Activated CD8-positive, alpha-beta memory T cell treated with anti-CD3 and anti-CD28 coated beads for 48 hours (primary cell): ENCODE measurements at regions not wholly inside any gene's neighbourhood (a gene's known extent, or its start where the extent isn't known, plus 50 kb on each side); places are given as distances from the start of the nearest gene placed in this dataset.

Experiments used
- DNase-seq, 3 experiments: peaks; one replicate each; pipeline ENCODE4 v3.0.0-alpha.2; 2020; ENCODE audit warnings: low read depth in 2 of 3, low spot score in 2 of 3

DNA sequence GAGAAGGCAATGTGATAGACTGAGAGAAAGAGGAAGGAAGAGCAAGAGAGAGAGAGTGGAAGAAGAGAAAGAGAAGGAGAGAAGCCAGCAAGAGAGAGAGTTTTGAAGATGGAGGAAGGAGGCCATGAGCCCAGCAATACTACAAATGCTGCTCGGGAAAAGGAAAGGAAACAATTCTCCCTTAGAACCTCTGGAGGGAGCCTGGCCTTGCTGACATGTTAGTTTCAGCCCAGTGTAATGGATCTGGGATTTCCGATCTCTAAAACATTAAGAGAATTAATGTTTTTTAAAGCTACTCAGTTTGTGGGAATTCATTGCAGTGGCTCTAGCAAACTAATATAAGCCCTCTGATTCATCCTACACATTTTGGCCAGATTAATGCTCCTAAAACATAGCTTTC lies 206.8 kb upstream of the MTPN start:
- DNase-seq: no peak

DNA sequence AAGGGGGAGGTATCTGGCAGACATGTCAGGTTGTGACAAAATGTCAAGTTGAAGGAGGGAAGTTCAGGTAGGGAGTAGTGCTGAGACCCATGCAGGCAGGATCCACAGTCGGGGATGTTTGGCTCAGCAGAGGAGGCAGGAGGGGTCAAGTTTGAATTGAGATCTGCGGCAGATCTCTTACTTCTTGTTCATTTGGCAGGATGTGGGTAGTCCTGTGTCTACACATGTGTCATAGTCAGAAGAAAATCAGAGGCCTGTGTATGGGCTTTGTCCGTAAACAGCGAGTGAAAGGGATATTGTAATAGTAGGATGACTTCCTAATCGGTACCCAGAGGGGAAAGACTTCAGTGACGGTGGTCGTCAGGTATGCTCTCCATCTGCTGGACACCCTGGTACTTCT lies 203.8 kb upstream of the MTPN start:
- DNase-seq: no peak

DNA sequence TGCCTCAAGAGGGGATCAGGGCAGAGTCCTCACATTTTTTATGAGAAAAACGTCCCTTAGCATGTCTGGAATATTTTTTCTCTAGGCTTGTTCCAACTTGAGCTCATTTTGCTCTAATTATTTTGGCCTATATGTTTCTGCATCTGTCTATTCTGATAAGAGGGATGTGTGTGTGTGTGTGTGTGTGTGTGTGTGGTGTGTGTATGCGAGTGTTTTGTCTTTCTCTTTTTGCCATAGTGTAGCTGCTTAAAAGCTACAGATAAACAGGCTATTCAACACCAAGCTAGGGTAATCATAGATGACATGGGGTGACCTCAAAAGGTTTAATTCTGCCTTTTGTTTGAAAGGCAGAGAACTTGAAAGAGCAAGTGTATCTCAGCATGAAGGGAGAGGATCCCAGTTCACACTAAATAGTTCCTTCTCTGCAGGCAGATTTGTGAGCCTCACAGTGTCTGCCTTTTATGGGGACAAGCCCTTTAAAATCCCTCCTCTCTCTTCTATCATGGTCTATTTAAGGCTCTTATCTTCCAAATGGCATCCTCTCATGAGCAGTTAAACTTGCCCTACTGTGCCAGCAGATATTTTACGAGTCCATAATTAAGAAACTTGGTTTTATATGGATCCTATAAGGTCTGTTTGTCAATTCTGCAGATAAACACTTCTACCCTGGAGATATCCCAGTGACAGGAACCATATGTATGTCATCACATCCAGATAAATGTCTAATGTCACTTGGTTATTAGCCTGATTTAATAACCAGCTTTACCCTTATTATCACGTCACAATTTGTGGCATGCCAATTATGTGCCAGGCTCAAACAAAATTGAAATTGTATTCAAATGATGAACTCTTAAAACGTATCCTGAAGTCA lies 202.9 kb upstream of the MTPN start:
- no peak for DNase-seq

DNA sequence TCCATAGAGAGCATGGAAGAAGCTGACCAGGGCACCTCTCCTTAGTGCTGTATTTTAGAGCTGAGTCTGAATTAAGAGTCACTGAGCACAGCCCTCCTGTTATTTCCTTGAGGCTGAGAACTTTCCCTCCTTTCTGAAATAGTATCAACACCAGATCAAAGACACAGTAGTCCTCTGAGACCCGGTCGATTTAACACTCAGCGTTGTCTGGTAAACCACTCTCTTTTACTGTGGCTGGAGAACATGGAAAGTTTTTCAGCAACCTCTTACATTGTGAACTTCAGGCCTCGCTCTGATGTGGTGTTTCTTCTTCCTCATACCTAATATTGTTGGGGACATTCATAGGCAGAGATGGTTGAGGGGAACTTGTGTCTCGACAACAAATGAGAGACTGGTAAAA lies 202.0 kb upstream of the MTPN start:
- DNase-seq: no peak

DNA sequence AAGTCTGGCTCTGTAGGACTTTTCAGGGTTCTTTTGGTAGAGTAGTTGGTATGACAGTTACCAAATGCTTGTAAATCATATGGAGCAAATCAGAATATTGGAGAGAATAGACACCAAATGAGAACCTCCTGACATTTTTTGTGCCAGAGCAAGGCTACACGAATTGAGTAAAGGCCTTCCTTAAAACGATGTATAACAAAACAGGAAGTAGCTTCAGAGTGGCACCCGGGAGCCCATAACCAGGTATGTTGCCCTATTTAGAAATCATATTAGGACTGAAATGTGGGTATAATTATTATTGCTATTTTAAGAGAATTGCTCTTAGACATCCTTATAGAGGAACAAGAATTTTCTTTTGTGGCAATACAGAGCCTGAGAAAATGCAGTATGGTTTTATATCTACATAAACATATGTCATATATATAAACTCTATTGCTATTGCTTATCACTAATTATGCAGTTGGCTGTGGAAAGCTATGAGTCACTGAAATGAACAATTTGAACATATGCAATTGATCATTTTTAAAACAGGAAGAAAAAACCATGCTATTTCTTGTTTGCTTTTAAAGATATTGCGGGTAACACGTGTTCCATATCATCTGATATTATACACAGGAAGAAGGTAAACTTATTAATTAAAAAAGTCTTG lies 197.4 kb upstream of the MTPN start:
- DNase-seq: no peak

DNA sequence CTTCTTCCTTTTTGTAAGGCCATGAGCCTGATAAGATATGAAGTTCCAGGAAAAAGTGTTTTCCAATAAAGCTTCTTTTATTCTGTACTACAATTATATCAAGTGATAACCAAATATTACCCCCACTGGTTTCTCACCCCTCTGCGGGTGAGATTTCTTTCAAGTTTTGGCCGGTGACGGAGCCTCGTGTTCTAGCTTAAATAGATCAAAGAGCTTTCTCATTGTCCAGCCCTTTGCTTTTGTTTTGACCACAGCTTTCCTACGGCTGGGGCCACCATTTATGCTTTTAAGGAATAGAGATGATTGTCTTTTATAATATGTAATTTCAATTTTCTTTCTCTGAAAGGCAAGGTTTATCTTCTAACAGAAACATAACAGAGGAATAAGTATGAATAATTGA lies 196.7 kb upstream of the MTPN start:
- DNase-seq: no peak

DNA sequence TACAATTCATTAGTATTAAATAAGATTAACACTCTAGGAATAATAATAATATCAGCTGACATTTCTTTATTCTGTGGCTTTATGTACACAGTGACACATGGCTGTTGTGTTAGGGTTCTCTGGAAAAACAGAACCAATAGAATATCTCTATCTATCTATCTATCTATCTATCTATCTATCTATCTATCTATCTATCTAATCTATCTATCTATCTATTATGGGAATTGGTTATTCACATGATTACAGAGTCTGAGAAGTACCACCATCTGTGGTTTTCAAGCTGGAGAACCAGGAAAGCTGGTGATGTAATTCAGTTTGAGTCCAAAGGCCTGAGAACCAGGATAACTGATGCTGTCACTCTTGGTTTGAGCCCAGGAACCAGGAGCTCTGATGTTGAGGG lies 194.1 kb upstream of the MTPN start:
- DNase-seq: no peak

DNA sequence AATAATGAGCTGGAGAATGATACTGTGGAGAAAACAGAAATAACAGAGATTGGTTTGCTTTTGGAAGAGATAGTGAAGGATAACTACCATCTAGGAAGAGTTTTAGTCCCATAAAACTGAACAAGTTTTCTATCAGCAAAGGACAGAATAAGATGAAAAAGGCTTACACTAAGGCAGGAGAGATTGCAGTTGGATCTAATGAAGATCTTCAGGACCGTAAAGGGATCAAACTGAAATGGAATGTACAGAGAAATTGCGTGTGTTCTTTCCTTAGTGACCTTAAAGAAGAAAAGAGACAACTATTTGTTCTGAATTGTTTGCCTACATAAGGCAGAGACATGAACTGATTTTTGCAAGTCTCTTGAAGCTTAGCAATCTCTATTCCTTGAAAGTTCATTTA lies 191.7 kb upstream of the MTPN start:
- no peak for DNase-seq

DNA sequence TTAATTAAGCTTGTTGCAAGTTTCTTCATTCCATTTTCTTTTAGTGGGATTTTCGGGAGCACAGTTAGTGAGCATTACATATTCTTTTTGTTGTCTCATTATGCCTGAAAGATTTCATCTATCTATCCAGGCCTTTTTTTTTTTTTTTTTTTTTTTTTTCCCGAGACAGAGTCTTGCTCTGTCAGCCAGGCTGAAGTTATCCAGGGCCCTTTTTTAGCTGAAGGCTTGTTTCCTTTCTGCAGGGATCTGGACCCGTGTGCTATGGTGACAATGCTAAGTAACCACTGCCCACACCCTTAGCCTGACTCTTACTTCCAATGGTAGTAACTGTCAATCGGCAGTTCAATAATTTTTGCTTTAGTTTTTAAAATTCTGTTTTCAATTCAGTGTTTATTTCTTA lies 190.8 kb upstream of the MTPN start:
- no peak for DNase-seq

DNA sequence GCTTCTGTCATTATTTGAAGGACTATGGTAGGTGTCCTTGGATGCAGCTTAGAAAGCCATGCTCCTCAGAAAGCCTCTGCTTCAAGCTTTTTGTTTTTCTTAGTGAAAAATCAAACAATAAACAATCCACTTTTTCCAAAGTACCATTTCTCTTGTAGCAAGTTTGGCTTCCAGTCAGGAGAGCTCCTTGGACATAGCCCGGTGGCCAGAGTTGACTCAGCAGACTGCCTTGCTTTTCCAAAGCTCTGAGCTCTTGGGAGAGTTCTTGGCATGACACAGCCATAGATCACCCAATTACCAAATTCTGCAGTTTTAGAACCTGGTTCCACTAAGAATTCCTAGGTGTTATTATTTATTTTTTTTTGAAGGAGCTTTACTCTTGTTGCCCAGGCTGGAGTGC lies 189.4 kb upstream of the MTPN start:
- DNase-seq: no peak

DNA sequence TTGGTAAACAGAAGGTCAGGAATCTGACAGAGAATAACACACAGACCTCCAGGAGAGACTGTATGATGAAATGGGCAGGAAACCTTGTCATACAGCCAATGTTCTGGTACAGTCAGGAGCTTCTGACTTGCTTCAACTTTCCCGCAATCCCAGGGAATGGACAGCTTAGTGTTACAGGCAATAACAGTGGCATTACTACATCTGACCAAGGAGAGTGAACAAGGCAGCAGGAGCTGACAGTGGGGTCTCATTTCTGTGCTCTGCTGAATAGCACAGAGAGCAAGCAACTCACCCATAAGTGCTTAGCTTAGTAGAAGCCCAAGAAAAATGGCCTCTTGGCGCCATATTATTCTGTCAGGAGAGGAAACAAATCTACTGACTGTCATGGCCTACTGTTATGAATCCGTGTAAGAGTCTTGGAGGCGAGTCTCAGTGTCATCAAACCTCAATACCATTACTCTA lies 186.2 kb upstream of the MTPN start:
- DNase-seq: no peak

DNA sequence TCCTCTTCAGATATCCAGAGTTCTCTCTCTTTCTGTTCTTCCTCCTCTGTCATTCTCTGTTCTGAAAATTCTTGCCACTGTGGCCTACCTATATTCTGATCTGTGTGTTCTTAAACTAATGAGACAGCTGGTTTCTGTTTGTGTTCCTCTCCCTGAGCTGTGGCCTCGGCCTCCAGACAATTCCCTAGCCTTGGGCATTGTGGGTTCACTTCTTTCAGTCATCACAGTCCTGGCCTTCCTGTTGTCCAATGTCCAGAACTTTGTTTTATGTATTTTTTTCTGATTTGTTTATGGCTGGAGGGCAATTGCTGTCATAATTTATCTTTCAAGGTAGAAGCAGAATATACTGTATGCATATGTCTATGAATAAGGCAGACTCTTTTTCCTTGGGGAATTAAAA lies 173.2 kb upstream of the MTPN start:
- no peak for DNase-seq

DNA sequence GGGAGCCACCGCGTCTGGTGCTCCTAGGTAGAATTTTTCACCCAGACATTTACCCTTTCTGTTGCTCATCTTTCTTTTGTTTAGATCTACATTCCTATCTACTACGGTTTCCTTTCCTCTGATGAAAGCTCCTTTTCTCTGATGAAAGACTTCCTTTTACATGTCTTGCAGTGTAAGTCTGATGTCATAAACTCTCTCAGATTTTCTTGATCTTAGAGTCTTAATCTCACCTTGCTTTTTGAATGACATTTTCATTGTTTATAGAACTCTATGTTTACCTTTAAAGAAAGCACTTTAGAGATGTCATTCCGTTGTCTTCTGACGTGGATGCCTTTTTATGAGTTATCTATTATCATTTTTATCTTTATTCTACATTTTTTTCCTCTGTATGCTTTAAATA lies 171.8 kb upstream of the MTPN start:
- DNase-seq: no peak

DNA sequence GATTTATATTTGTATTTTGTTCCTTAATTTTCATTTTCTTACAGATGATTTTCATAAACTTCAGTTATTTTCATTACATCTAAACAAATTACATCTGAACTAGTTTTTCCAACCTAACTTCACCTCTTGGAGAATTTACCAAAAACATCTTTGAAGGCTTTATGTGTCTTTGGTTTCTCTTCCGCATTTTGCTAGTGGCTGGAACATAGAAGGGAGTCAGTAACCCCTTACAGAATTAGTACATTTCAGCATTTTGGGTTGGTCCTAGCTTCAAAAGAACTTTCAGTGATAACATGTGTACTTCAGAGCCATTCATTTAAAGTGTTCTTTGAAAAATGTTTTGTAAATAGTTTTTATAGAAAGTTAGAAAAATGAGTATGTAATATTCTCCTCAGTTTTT lies 169.8 kb upstream of the MTPN start:
- no peak for DNase-seq

DNA sequence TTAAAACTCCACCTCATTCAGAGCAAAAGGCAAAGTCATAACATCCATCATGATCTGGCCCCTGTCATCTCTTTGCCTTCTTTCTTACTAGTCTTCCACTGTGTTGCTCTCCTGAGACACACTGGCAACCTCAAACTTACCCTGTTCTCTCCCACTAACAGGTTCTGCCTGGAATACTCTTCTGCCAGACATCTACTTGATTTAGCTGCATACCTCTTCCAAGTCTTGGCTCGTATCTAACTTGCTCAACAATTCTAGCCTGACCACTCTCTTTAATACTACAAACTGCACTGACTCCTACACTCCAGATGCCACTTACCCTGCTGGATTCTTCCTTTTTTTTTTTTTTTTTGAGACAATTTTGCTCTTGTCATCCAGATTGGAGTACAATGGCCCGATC lies 167.0 kb upstream of the MTPN start:
- DNase-seq: no peak

DNA sequence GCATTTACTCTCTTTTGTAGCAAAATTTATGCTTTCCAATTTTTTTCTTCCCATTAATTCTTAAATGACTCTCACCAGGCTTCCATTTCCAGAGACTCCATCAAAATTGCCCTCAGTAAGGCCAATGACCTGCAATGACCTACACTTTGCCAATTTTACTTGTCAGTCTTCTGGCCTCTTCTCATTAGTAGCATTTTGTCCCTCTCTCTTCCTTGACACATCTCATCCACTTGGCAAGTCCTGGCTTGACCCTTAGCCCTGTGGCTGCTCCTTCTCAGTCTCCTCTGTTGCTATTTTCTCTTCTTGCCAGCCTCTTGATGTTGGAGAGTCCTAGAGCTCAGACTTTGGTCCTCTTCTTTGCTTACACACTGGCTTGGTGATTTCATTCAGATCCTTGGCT lies 166.1 kb upstream of the MTPN start:
- no peak for DNase-seq

DNA sequence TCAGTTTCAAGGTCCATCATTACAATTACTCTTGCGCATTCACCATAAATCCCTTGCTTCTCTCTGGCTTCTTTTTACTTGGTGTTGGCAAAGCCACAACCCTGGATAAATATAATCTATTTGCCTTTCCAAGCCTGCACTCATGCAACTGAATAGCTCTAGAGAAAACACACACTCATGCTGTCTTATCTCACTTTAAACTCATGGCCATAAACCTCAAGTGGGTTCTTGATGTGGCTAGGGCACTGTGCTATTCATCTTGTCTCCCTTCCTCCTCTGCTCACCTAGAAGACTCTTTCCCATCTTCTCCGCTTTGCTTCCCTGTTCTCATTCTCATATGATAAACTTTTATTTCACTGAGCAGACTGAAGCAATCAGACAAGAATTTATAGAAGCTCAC lies 165.4 kb upstream of the MTPN start:
- DNase-seq: no peak

DNA sequence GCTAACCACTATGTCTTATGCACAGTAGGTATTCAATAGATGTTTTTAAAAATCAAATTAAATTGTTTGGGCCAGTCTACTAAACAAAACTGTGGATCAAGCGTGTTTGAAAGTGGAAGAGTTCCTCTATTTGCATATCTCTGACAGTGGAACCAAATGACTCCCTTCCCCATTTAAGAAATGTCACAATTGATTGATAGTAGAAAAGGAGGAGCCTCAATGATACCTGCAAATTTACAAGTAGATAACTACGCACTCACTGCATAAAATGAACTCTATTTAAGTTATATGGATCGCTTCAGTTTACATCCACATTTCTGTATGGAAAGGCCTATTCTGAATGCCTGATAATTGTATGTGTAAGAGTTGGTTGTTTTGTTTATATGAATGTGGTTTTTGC lies 163.3 kb upstream of the MTPN start:
- DNase-seq: no peak

DNA sequence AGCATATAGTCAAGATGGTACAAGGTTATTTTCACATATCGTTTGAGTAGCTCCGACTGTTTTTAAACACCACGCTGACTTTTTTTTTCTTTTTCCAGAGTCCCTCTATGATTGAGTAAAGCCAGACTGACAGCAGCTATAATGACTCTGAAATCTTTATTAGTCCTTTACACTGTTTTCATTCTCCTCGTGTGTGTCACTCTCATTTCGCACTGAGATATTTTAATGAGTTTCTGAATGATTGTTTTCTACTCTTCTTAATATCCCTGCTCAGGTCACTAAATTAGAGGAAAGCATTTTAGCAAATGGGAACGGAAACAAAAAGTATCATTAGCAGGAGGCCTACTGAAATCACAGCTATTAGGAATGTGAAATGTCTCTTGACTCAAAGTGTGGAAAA lies 162.3 kb upstream of the MTPN start:
- DNase-seq: no peak

DNA sequence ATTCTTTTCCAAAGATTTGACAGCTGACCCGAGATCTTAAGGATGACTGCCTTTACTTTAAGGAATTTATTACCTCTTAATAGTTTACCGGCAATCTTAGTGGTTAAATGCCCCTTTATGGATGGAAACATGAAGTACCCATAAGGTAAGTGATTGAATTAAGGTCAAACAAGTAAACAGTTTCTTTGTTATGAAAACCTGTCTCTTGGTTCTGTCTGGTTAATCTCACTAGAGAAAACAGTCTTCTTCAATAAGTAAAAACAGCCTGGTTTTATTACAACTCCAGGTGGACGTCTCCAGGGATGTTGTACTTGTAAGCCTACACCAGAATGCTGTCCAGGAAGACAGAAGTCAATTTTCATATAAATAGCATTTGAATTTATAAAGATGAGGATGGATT lies 161.8 kb upstream of the MTPN start:
- no peak for DNase-seq

DNA sequence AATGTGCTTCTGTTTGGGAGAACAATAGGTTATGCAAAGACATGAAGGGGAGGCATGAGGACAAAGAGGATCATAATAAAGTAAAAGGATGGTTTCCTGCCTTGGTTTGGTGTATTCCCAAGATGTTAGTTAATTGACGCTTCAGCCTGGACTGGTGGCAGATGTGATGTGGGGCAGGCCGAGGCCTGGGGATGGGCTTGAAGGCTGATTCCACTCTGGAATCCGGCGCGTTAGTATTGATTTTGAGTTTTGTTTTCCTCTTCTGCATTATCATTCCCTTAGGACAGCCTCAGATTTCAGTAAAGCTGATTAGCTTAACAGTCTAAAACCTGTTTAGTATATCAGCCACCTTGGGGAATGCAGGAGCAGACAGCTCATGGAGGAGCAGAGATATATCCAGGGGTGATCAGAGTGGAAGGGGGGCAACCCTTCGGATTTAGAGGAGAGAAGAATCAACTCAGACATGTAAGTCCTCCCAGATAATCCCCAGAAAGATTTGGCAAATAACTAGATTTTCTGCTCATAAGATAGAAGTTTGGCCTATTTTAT lies 159.8 kb upstream of the MTPN start:
- no peak for DNase-seq

DNA sequence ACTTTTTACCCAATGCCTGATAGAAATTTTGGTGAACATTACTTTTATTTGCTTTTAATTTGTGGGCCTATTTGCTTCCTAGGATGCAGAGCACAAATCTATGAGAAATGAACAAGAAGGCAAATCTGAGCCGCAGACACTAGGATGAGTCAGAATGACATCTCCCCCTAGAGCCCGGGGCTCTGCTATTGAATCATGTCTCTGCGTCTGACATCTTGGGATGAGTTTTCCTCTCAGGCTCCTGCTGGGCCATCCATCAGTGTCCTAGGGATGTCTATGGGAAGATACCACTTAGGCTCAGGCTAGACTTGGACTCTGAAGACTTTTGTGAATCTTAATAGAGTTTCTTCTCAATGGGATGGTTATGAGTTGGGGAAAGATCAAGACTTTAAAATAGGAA lies 157.3 kb upstream of the MTPN start:
- no peak for DNase-seq

DNA sequence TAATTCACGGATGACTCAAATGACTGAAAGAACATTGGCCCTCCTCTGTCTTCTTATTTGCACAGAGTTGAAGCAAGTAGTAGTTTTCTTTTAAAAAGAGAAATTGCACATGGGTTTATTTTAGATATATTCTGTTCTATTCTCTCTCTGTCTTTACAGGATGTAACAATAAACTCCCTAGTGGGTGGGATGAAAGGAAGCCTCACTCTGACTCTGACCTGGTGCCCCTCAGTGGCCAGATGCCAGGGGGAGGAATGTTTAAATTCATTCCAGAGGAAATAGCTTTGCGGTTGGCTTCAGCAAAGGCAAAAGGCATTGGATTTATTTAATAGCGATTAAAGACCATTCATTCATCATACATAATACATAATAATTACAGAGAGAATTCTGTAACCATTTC lies 156.4 kb upstream of the MTPN start:
- DNase-seq: no peak
